Sigmoid colon (tissue), 6 donors: ENCODE measurements at regions not wholly inside any gene's neighbourhood (a gene's known extent, or its start where the extent isn't known, plus 50 kb on each side); places are given as distances from the start of the nearest gene placed in this dataset.

Experiments used
- DNase-seq: peaks from one replicate; pipeline ENCODE4 v3.0.0-alpha.2; 2019
- H3K27ac ChIP-seq, 4 donors: fragments of 200-600 bp; sonication (generic); one replicate each; pipeline ENCODE4 v1.5.1; 2016 to 2019; ENCODE audit warnings: mild to moderate bottlenecking in 1 of 4
- H3K27me3 ChIP-seq, 3 donors: fragments of 200-600 bp; sonication (generic); one replicate each; pipeline ENCODE4 v1.5.1; 2019; ENCODE audit warnings: mild to moderate bottlenecking in 1 of 3
- H3K36me3 ChIP-seq, 4 donors: fragments of 200-600 bp; sonication (generic); one replicate each; pipeline ENCODE4 v1.5.1; 2016 to 2019
- H3K4me1 ChIP-seq, 4 donors: fragments of 200-600 bp; sonication (generic); one replicate each; pipeline ENCODE4 v1.5.1; 2017 to 2019
- H3K4me3 ChIP-seq, 4 donors: fragments of 200-600 bp; sonication (generic); one replicate each; pipeline ENCODE4 v1.5.1; 2017 to 2019; ENCODE audit warnings: mild to moderate bottlenecking in 2 of 4, moderate library complexity in 1 of 4
- H3K9me3 ChIP-seq, 4 donors: fragments of 200-600 bp in 3 of 4; sonication (generic) in 3 of 4; one replicate each; pipeline versions ENCODE4 v1.5.1 to v1.6.1; 2013 to 2019
- EP300 ChIP-seq, 4 donors: sonication (generic); formaldehyde crosslinking; IDR thresholded peaks; one replicate each; pipeline ENCODE4 v1.6.1; 2017; ENCODE audit warnings: antibody characterized with exemption in 4 of 4
- POLR2A ChIP-seq, 2 donors: fragments of 450-650 bp; IDR thresholded peaks; one replicate each; pipeline ENCODE4 v1.6.1; 2016; ENCODE audit warnings: antibody characterized with exemption in 2 of 2, mild to moderate bottlenecking in 2 of 2, moderate library complexity in 2 of 2
- POLR2AphosphoS5 ChIP-seq, 4 donors: sonication (generic); formaldehyde crosslinking; IDR thresholded peaks; one replicate each; pipeline ENCODE4 v1.6.1; 2017; ENCODE audit warnings: antibody characterized with exemption in 4 of 4
- WGBS, 2 donors: extraction: QIAGEN DNeasy Blood & Tissue Kit; methylation state at CpG; one replicate each; pipeline ENCODE4 v1.1.7; 2013; 5-methylcytosine and 5-hydroxymethylcytosine counted together
- intact Hi-C: fragments of 100-400 bp; cut with DNase I; formaldehyde crosslinking; loops from one replicate; pipeline ENCODE4 v1.15.1; 2023
- TF ChIP-seq, protein P1 (sequence below), 4 experiments: fragments of 450-650 bp in 3 of 4; fragments of 200-600 bp in 1 of 4; IDR thresholded peaks; one replicate each; pipeline ENCODE4 v1.5.1; 2016 to 2019; ENCODE audit warnings: antibody characterized with exemption in 4 of 4, mild to moderate bottlenecking in 3 of 4, moderate library complexity in 2 of 4
- donor health status: healthy with polysubstance abuse.
- donor health status: healthy.

DNA sequence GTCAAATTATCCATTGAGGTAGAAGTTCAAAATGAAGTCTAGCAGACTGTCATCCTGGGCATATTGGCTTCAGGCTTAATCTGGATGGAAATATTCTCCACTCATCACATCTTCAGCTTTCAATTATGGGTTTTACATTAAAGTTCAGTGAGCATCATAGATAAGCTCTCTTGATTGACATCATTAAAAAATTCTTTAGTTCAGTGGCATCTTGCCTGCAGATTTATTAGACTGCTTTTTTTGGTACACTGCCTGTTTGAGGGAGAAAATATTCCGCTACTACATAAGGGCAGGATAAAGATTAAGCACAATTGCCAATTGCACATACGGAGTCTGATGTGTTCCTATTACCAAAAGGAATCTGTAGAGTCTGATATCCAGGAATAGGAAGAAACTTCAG lies 2353.8 kb downstream of the MAT2B start:
- intact Hi-C loops: no loop called here
- no peaks in the 10 kb centered on the region for H3K4me1 ChIP-seq
- H3K9me3 ChIP-seq: no peaks in the 10 kb centered on the region
- no peak for TF ChIP-seq EP300 (IDR thresholded peaks at IDR 0.05)
- no peak for TF ChIP-seq POLR2A (IDR thresholded peaks at IDR 0.05)
- TF ChIP-seq, protein P1, sequence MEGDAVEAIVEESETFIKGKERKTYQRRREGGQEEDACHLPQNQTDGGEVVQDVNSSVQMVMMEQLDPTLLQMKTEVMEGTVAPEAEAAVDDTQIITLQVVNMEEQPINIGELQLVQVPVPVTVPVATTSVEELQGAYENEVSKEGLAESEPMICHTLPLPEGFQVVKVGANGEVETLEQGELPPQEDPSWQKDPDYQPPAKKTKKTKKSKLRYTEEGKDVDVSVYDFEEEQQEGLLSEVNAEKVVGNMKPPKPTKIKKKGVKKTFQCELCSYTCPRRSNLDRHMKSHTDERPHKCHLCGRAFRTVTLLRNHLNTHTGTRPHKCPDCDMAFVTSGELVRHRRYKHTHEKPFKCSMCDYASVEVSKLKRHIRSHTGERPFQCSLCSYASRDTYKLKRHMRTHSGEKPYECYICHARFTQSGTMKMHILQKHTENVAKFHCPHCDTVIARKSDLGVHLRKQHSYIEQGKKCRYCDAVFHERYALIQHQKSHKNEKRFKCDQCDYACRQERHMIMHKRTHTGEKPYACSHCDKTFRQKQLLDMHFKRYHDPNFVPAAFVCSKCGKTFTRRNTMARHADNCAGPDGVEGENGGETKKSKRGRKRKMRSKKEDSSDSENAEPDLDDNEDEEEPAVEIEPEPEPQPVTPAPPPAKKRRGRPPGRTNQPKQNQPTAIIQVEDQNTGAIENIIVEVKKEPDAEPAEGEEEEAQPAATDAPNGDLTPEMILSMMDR (IDR thresholded peaks at IDR 0.05): no peak
- no peak for TF ChIP-seq POLR2AphosphoS5 (IDR thresholded peaks at IDR 0.05)
- DNase-seq: no peak
- no peak overlapping the region for H3K27ac ChIP-seq
- H3K4me3 ChIP-seq: no peak overlapping the region
- 88 to 92% methylated on average over 2 of the region's 2 CpGs for WGBS, 2 donors
- H3K27me3 ChIP-seq: no peaks in the 10 kb centered on the region
- no peaks in the 10 kb centered on the region for H3K36me3 ChIP-seq

DNA sequence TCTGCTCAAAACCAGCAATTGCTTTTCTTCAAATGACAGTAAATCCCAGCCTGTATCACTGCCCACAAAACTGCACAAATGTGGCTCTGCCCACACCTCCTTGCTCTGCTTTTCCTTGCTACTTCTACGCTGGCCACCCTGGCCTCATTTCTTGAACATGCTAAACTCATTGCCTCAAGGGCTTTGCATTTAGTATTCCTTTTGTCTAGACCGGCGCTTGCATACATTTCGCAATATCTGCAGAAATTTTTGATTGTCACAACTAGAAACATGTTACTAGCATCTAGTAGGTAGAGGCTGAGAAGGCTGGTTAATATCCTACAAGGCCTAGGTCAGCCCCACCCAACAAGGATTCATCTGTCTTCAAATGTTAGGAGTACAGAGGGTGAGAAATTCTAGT lies 2357.8 kb downstream of the MAT2B start:
- 85 to 90% methylated on average over 4 of the region's 4 CpGs for WGBS, 2 donors
- H3K36me3 ChIP-seq: no peaks in the 10 kb centered on the region
- intact Hi-C loops: no loop called here
- no peaks in the 10 kb centered on the region for H3K9me3 ChIP-seq
- H3K27ac ChIP-seq: no peak overlapping the region
- TF ChIP-seq POLR2AphosphoS5 (IDR thresholded peaks at IDR 0.05) (no peak), EP300 (IDR thresholded peaks at IDR 0.05) (no peak), POLR2A (IDR thresholded peaks at IDR 0.05) (no peak)
- TF ChIP-seq, protein P1 (IDR thresholded peaks at IDR 0.05): no peak
- no peaks in the 10 kb centered on the region for H3K27me3 ChIP-seq
- no peak for DNase-seq
- no peak overlapping the region for H3K4me3 ChIP-seq
- no peaks in the 10 kb centered on the region for H3K4me1 ChIP-seq

DNA sequence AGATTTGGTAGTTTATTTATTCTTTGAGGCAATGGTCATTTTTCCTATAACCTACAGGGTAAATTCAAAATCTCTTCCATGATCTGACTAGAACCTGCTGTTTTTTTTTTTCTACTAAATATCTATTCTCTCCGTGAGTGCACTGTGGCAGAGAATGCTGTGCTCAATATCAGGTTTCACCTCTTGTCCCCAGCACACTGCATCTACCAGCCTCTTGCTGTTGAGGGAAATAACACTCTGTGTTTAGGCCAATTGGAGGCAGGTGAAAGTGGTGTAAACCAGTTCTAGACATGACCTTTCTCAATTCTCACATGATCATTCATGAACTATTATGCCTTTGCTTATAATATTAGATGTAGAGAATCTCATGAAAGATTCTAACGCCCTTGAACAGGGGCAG lies 2365.9 kb downstream of the MAT2B start:
- Histone ChIP-seq H3K4me3 (no peak overlapping the region), H3K27ac (no peak overlapping the region), H3K27me3 (no peaks in the 10 kb centered on the region), H3K9me3 (no peaks in the 10 kb centered on the region), H3K36me3 (no peaks in the 10 kb centered on the region), H3K4me1 (no peaks in the 10 kb centered on the region)
- TF ChIP-seq, protein P1 (IDR thresholded peaks at IDR 0.05): no peak
- no peak for TF ChIP-seq POLR2A (IDR thresholded peaks at IDR 0.05)
- no peak for TF ChIP-seq POLR2AphosphoS5 (IDR thresholded peaks at IDR 0.05)
- TF ChIP-seq EP300 (IDR thresholded peaks at IDR 0.05): no peak
- no peak for DNase-seq
- 81 to 87% methylated on average over 2 of the region's 2 CpGs for WGBS, 2 donors
- intact Hi-C loops: no loop called here

DNA sequence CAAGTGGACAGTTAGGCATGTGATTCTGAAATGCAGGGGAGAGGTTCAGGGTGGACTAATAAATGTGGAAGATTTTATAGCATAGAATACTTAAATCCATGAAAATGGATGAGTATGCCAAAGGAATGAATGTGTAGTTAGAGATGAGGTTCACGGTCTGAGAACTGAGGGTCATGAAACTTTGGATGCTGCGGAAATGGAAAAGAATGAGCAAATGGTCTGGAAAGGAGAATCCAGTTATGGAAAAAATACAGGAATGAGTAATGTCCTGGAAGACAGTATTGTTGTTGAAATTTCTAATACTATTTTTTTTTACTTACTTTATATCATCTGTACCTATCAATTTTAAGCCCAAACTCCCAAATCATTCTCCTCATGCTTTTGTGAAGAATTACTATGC lies 2369.4 kb downstream of the MAT2B start:
- Histone ChIP-seq H3K9me3 (no peaks in the 10 kb centered on the region), H3K4me1 (no peaks in the 10 kb centered on the region), H3K4me3 (no peak overlapping the region), H3K27me3 (no peaks in the 10 kb centered on the region), H3K27ac (no peak overlapping the region), H3K36me3 (no peaks in the 10 kb centered on the region)
- no peak for TF ChIP-seq EP300 (IDR thresholded peaks at IDR 0.05)
- TF ChIP-seq POLR2A (IDR thresholded peaks at IDR 0.05): no peak
- TF ChIP-seq POLR2AphosphoS5 (IDR thresholded peaks at IDR 0.05): no peak
- TF ChIP-seq, protein P1 (IDR thresholded peaks at IDR 0.05): no peak
- WGBS, 2 donors: 93 to 96% methylated on average over 2 of the region's 2 CpGs
- DNase-seq: no peak
- intact Hi-C loops: no loop called here

DNA sequence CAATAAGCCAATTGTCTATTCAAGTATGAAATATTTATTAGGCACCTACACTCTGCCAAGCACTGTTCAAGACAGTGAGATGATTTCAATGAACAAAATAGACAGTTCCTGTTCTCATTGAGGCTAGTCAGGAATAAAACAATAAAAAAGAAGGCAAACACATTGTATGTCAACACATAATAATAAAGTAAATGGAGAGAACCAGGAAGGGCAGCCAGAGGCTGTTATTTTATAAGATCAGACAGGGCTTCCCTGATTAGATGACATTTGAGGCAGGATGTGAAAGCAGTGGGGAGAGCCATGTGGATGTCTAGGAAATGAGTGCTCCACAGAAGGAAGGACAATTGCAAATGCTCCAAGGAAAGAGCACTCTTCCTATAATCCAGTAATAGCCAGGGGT lies 2371.1 kb downstream of the MAT2B start:
- no peak overlapping the region for H3K27ac ChIP-seq
- TF ChIP-seq POLR2AphosphoS5 (IDR thresholded peaks at IDR 0.05) (no peak), POLR2A (IDR thresholded peaks at IDR 0.05) (no peak), EP300 (IDR thresholded peaks at IDR 0.05) (no peak)
- TF ChIP-seq, protein P1 (IDR thresholded peaks at IDR 0.05): no peak
- H3K9me3 ChIP-seq: no peaks in the 10 kb centered on the region
- intact Hi-C loops: no loop called here
- DNase-seq: no peak
- H3K4me1 ChIP-seq: no peaks in the 10 kb centered on the region
- no peaks in the 10 kb centered on the region for H3K36me3 ChIP-seq
- H3K27me3 ChIP-seq: no peaks in the 10 kb centered on the region
- H3K4me3 ChIP-seq: no peak overlapping the region
